DOHH2 (cell line): ENCODE measurements at regions not wholly inside any gene's neighbourhood (a gene's known extent, or its start where the extent isn't known, plus 50 kb on each side); places are given as distances from the start of the nearest gene placed in this dataset.

Experiments
- H3F3A ChIP-seq: fragments of 200-600 bp; sonication (generic), shearing (Covaris generic); 2 replicates; pipeline ENCODE4 v1.6.0; 2016; ENCODE audit warnings: antibody characterized with exemption, mild to moderate bottlenecking; ENCODE audit not compliant: control insufficient read depth, insufficient read depth
- H3K27ac ChIP-seq: fragments of 200-600 bp; sonication (generic); 2 replicates; pipeline ENCODE4 v1.5.1; 2014; ENCODE audit warnings: low read depth, mild to moderate bottlenecking, low read length, moderate library complexity
- H3K27me3 ChIP-seq: fragments of 200-600 bp; sonication (generic); 2 replicates; pipeline ENCODE4 v1.6.1; 2014; ENCODE audit warnings: mild to moderate bottlenecking, low read length, mixed read lengths; ENCODE audit not compliant: control insufficient read depth
- H3K36me3 ChIP-seq: fragments of 200-600 bp; sonication (generic); 2 replicates; pipeline ENCODE4 v1.6.1; 2014; ENCODE audit warnings: mild to moderate bottlenecking, low read length, moderate library complexity, mixed read lengths; ENCODE audit not compliant: control insufficient read depth
- H3K4me1 ChIP-seq: fragments of 200-600 bp; sonication (generic); 2 replicates; pipeline ENCODE4 v1.6.1; 2014; ENCODE audit warnings: mild to moderate bottlenecking, low read length, mixed read lengths; ENCODE audit not compliant: control insufficient read depth
- H3K4me2 ChIP-seq: fragments of 200-600 bp; sonication (generic); 2 replicates; pipeline ENCODE4 v1.6.0; 2014; ENCODE audit warnings: mild to moderate bottlenecking, low read length, moderate library complexity
- H3K4me3 ChIP-seq: fragments of 200-600 bp; sonication (generic); 2 replicates; pipeline ENCODE4 v1.5.1; 2014; ENCODE audit warnings: mild to moderate bottlenecking, low read length, mixed read lengths
- H3K79me2 ChIP-seq: fragments of 200-600 bp; sonication (generic); 2 replicates; pipeline ENCODE4 v1.6.1; 2014; ENCODE audit warnings: mild to moderate bottlenecking, low read length, mixed read lengths; ENCODE audit not compliant: control insufficient read depth
- H3K9me2 ChIP-seq: fragments of 200-600 bp; sonication (generic); replicated peaks from 2 replicates; pipeline ENCODE4 v1.6.1; 2014; ENCODE audit warnings: mild to moderate bottlenecking, low read length, mixed read lengths; ENCODE audit not compliant: control insufficient read depth
- H3K9me3 ChIP-seq: fragments of 200-600 bp; sonication (generic); 2 replicates; pipeline ENCODE4 v1.6.1; 2014; ENCODE audit warnings: antibody characterized with exemption, low read length, mixed read lengths; ENCODE audit not compliant: control insufficient read depth, insufficient read depth
- H4K20me1 ChIP-seq: fragments of 200-600 bp; sonication (generic); 2 replicates; pipeline ENCODE4 v1.6.0; 2014; ENCODE audit warnings: low read depth, mild to moderate bottlenecking, antibody characterized with exemption, low read length, moderate library complexity; ENCODE audit not compliant: control insufficient read depth, insufficient read depth
- EZH2phosphoT487 ChIP-seq: fragments of 200-600 bp; sonication (generic); IDR thresholded peaks from 2 replicates; pipeline ENCODE4 v1.6.1; 2017; ENCODE audit warnings: borderline replicate concordance, mild to moderate bottlenecking, antibody characterized with exemption, low read length, moderate library complexity, mixed read lengths
- TF ChIP-seq, protein P1 (sequence below): fragments of 200-600 bp; sonication (generic); IDR thresholded peaks from one replicate; pipeline ENCODE4 v1.5.1; 2014; ENCODE audit warnings: antibody characterized with exemption, mild to moderate bottlenecking, low read depth, low read length; ENCODE audit not compliant: poor library complexity, severe bottlenecking

DNA sequence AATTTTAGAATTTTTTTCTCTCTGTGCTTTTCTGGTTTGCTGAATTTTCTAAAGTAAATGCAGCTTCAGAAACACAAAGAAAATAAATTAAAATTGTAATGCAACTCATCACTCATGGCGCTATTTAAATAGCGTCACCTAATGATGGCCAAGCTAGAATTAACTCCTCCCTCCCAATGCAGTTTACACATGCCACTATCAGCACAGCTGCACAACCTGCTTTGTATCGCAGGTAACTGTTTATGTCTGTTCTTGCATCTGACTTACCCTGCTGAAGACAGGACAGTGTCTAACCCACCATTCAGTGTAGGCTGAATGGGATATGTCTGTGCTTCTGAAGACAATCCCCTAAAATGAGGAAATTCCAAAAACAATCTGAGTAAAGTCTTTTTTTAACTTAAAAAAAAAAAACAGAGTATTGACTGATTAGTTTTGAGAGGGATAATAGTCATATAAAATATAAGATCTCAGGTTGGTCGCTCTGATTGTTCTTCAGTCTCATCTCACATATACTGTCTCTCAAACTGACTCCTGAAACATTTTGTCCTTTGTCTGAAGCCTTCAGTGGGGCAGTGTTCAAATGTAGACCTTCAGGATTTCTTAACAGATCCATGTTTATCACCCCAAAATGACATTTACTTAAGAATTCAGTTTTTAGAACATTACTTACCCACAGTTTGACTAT, 271.4 kb downstream of the ZEB2 start:
- Histone ChIP-seq H3K9me2 (no peaks in the 10 kb centered on the region), H3K9me3 (peaks cover 11% of the 10 kb centered on the region), H3F3A (peaks cover 4% of the 10 kb centered on the region; the same call in 1 of the 2 replicates), H3K27ac (peak overlapping the region; percentile 27; the same call in 1 of the 2 replicates), H3K4me3 (peak overlapping the region; percentile 17; the same call in 1 of the 2 replicates), H3K4me1 (peaks cover 59% of the 10 kb centered on the region), H3K79me2 (peaks cover 51% of the 10 kb centered on the region), H4K20me1 (no peaks in the 10 kb centered on the region), H3K36me3 (peaks cover 3% of the 10 kb centered on the region; the same call in 1 of the 2 replicates), H3K27me3 (no peaks in the 10 kb centered on the region), H3K4me2 (peak overlapping the region; percentile 52)
- TF ChIP-seq EZH2phosphoT487 = no peak
- TF ChIP-seq, protein P1, sequence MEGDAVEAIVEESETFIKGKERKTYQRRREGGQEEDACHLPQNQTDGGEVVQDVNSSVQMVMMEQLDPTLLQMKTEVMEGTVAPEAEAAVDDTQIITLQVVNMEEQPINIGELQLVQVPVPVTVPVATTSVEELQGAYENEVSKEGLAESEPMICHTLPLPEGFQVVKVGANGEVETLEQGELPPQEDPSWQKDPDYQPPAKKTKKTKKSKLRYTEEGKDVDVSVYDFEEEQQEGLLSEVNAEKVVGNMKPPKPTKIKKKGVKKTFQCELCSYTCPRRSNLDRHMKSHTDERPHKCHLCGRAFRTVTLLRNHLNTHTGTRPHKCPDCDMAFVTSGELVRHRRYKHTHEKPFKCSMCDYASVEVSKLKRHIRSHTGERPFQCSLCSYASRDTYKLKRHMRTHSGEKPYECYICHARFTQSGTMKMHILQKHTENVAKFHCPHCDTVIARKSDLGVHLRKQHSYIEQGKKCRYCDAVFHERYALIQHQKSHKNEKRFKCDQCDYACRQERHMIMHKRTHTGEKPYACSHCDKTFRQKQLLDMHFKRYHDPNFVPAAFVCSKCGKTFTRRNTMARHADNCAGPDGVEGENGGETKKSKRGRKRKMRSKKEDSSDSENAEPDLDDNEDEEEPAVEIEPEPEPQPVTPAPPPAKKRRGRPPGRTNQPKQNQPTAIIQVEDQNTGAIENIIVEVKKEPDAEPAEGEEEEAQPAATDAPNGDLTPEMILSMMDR = no peak

DNA sequence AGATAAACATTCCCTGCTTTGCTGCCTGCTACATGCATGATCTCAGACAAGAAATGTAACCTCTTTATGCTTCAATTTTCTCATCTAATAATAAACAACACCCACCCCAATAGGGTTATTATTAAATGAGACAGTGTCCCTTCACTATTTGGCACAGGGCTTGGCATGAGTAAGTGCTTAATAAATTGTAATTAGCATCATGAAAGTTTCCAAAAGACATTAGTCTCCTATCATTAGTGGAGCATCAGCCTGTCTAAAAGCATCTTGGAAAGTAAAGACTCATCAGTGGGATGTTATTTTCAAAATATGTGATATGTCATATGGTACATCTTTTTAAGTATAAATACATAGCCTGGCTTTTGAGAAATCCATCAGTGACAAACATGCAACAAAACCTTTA, 275.0 kb downstream of the ZEB2 start:
- H3K9me3 ChIP-seq = no peaks in the 10 kb centered on the region
- no peaks in the 10 kb centered on the region for H3K9me2 ChIP-seq
- H3K4me1 ChIP-seq = peaks cover 93% of the 10 kb centered on the region
- TF ChIP-seq EZH2phosphoT487 = no peak
- TF ChIP-seq, protein P1 = no peak
- no peaks in the 10 kb centered on the region for H3K27me3 ChIP-seq
- H3K4me3 ChIP-seq = no peak overlapping the region
- no peaks in the 10 kb centered on the region for H4K20me1 ChIP-seq
- H3K4me2 ChIP-seq = peak overlapping the region; percentile 49; the same call in 1 of the 2 replicates
- peaks cover 29% of the 10 kb centered on the region for H3F3A ChIP-seq
- peaks cover 42% of the 10 kb centered on the region for H3K79me2 ChIP-seq
- H3K36me3 ChIP-seq = peaks cover 16% of the 10 kb centered on the region; the same call in 1 of the 2 replicates
- H3K27ac ChIP-seq = peak overlapping the region; percentile 99

DNA sequence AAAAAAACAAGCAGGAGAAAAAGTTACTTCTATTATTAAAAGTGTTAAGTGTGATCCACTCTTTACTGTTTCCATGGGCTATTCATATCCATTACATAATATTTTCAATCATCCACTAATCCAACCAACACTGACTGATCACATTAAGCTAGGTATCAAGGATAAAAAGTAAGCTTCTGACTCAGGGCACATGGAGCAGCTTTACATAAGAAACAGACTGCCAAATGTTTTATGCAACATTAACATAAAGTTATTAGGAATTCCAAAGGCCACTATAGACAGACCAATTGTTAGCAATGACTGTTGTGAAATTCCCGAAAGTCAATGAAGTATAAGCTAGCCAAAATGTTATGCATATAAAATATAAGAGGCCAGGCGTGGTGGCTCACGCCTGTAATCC, 277.6 kb downstream of the ZEB2 start:
- H3K4me1 ChIP-seq = peaks cover 93% of the 10 kb centered on the region
- TF ChIP-seq, protein P1 = no peak
- no peak for TF ChIP-seq EZH2phosphoT487
- H3K9me3 ChIP-seq = no peaks in the 10 kb centered on the region
- peaks cover 45% of the 10 kb centered on the region for H3F3A ChIP-seq
- peak overlapping the region; percentile 68 for H3K4me3 ChIP-seq
- H3K27me3 ChIP-seq = no peaks in the 10 kb centered on the region
- H3K27ac ChIP-seq = peak overlapping the region; percentile 99
- peaks cover 42% of the 10 kb centered on the region for H3K36me3 ChIP-seq
- H4K20me1 ChIP-seq = no peaks in the 10 kb centered on the region
- peaks cover 44% of the 10 kb centered on the region for H3K79me2 ChIP-seq
- peak overlapping the region; percentile 82 for H3K4me2 ChIP-seq
- no peaks in the 10 kb centered on the region for H3K9me2 ChIP-seq
